ENCODE measurements at regions not wholly inside any gene's neighbourhood (a gene's known extent, or its start where the extent isn't known, plus 50 kb on each side); places are given as distances from the start of the nearest gene placed in this dataset.

DNA sequence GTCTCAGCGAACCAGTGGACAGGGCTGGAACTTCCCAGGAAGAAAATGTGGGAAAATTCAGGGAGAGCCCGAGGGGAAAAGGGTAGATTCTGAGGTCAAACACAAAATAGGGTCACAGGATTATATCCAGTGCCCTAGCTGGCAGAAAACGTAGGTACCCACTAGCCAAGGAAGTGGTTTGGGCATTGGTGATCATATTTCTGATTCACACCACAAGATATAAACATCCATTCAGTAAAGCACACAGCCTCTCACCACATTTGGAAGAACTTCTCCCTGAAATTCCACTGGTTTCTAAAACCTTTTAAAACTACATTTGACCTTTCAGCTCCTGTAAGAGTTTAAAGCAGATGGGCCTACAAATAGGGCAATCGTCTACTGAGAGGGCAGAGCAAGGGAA lies 186.9 kb downstream of the TTC32 start:
- no peak for TF ChIP-seq CTCF (IDR thresholded peaks at IDR 0.05; ENCODE audit: low read depth, low read length, poor library complexity, severe bottlenecking)
- TF ChIP-seq EZH2phosphoT487 (IDR thresholded peaks at IDR 0.05; ENCODE audit: borderline replicate concordance, low read length) = no peak

Measured in DOHH2 (cell line).